ENCODE measurements at regions not wholly inside any gene's neighbourhood (a gene's known extent, or its start where the extent isn't known, plus 50 kb on each side); places are given as distances from the start of the nearest gene placed in this dataset.

DNA sequence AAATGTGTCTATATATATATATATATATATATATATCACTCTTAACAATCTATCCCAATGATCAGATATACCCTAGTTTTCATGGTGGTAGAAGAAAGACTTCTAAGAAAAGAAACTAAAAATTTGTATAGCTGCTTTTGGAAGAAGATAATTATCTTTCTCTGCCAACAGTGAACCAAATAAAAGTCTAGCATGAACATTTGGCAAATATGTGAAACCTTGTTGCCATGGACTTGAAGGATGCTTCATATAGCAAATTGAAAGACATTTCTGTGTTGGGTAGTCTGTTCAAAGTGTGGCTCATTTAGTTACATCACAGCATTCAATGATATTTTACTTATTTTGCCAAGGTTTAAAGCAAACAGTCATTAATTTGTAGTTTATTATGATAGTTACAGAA lies 219.9 kb upstream of the NECTIN3 start:
- TF ChIP-seq, protein P1, sequence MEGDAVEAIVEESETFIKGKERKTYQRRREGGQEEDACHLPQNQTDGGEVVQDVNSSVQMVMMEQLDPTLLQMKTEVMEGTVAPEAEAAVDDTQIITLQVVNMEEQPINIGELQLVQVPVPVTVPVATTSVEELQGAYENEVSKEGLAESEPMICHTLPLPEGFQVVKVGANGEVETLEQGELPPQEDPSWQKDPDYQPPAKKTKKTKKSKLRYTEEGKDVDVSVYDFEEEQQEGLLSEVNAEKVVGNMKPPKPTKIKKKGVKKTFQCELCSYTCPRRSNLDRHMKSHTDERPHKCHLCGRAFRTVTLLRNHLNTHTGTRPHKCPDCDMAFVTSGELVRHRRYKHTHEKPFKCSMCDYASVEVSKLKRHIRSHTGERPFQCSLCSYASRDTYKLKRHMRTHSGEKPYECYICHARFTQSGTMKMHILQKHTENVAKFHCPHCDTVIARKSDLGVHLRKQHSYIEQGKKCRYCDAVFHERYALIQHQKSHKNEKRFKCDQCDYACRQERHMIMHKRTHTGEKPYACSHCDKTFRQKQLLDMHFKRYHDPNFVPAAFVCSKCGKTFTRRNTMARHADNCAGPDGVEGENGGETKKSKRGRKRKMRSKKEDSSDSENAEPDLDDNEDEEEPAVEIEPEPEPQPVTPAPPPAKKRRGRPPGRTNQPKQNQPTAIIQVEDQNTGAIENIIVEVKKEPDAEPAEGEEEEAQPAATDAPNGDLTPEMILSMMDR (conservative IDR thresholded peaks at IDR 0.05; ENCODE audit: low read depth, low read length): no peak
- TF ChIP-seq EZH2 (IDR thresholded peaks at IDR 0.05; ENCODE audit: low read length, unreplicated experiment): no peak
- TF ChIP-seq EZH2phosphoT487 (IDR thresholded peaks at IDR 0.05; ENCODE audit: borderline replicate concordance, low read length): no peak

Measured in PC-3 (cell line).